Rectal smooth muscle tissue (tissue), 1 donor: ENCODE measurements at regions not wholly inside any gene's neighbourhood (a gene's known extent, or its start where the extent isn't known, plus 50 kb on each side); places are given as distances from the start of the nearest gene placed in this dataset.
"Not testable (repeated sequence)": the region's sequence is repeated elsewhere in the genome, so short reads cannot be mapped to it uniquely, and the experiment has no call there.

Source experiments
- H3K27ac ChIP-seq: one replicate; pipeline ENCODE4 v1.7.0; 2013; ENCODE audit warnings: low read depth, low read length, inconsistent platforms
- H3K27me3 ChIP-seq: one replicate; pipeline ENCODE4 v1.7.0; 2013; ENCODE audit warnings: low read length; ENCODE audit not compliant: control insufficient read depth, insufficient read depth
- H3K36me3 ChIP-seq: one replicate; pipeline ENCODE4 v1.7.0; 2013; ENCODE audit warnings: low read length; ENCODE audit not compliant: control insufficient read depth, insufficient read depth
- H3K4me1 ChIP-seq: one replicate; pipeline ENCODE4 v1.7.0; 2013; ENCODE audit warnings: low read length; ENCODE audit not compliant: control insufficient read depth, insufficient read depth
- H3K4me3 ChIP-seq: one replicate; pipeline ENCODE4 v1.7.0; 2013; ENCODE audit warnings: low read length
- H3K9ac ChIP-seq: one replicate; pipeline ENCODE4 v1.7.0; 2013; ENCODE audit warnings: low read length

DNA sequence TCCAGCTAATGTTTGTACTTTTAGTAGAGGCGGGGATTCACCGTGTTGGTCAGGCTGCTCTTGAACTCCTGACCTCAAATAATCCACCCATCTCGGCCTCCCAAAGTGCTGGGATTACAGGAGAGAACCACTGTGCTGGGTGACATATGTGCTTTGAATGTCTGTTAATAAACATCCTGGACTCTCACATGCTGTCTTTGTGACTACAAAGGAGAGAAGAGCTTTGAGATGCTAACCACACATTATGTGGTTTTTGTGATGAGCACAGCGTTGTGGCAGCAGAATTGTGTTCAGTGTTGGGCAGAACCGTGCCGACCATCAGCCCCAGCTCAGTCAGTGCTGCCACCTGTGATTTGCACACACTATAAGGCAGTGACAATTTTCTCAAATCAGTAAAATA, 500.1 kb upstream of the KLF6 start:
- H3K27me3 ChIP-seq: no peaks in the 10 kb centered on the region
- H3K36me3 ChIP-seq: no peaks in the 10 kb centered on the region
- H3K9ac ChIP-seq: no peak overlapping the region
- no peak overlapping the region for H3K4me3 ChIP-seq
- H3K27ac ChIP-seq: no peak overlapping the region
- H3K4me1 ChIP-seq: peaks cover 18% of the 10 kb centered on the region

DNA sequence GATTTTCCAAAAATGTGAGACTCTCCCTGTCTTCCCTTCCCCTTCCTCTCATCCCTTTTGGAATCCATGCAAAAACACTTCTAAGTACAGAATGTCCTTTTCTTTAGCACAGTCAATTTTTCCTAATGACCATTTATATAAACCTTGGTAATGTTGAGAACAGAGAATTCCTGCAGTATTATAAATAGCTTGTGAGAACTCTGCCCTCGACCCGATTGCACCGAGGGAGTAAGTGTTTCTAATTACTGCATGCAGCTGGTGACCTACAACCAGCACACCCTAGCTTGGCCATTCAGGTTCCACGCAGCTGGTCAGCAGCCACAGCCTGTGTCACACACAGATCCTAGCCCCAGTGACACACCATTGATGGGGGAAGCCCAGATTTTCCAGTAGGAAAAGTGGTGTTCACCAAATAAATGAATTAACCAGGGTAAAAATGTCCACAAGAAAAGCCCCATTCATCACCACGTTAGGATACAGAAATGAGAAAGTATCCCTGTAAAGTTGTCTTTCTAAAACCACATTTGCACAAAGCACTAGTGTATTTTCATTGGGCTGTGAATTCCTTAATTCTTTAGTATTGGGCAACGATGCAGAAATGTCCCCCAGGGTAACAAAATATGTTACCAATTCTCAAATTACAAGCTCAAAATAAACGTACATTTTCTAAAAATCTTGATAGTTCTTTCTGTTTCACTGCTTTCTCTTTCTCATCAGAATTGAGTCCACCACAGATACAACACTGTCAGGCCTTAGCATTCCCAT, 499.0 kb upstream of the KLF6 start:
- Histone ChIP-seq H3K27me3 (no peaks in the 10 kb centered on the region), H3K4me3 (no peak overlapping the region), H3K27ac (peak overlapping the region; percentile 55), H3K9ac (no peak overlapping the region), H3K4me1 (peaks cover 27% of the 10 kb centered on the region), H3K36me3 (no peaks in the 10 kb centered on the region)

DNA sequence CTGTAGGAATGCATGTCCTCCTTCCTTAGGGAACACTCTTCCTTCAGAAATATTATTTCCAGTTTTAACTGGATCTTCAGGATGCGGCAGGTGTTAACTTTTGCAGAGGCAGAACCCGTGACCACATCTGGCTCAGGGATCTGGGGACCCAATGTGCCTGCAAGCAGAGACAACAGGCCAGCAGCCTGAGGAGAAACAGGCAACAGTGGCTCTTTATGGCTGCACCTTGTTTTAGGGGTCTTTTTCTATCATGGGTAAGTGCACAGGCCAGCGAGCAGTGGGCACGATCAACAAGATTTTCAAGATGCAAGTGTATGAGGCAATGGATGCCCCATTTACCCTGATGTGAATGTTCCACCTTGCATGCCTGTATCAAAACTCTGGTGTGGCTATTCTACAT, 497.5 kb upstream of the KLF6 start:
- no peak overlapping the region for H3K9ac ChIP-seq
- peaks cover 27% of the 10 kb centered on the region for H3K4me1 ChIP-seq
- no peaks in the 10 kb centered on the region for H3K27me3 ChIP-seq
- H3K36me3 ChIP-seq: no peaks in the 10 kb centered on the region
- H3K4me3 ChIP-seq: no peak overlapping the region
- H3K27ac ChIP-seq: no peak overlapping the region

DNA sequence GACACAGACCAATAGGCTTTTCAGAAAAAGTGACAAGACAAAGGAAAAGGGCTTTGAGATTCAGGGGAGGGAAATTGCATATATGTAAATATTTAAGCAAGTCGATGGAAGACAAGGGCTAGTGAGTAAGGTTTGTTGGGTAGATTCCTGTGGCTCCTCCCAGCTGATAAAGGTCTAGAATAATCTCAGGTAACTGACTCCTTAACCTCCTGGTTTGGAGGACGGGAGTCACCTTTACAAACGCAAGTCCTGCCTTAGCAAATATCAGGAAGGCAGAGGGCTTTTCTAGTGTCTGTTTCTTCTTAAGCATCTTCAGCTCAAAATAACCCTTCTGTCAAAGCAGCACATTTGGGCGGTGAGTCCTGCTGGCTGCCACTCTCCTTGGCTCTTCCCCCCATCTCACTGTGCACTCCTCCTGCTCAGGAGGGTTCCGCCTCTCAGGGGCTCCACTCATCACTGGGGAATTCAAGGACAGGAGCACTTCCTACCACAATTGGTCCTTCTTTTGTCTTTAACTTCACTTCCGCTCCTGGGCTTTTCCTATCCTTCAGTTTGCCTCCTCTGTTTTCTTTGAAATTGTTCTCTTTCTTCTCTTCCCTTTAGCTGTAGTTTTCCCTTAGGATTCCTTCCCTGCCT, 496.3 kb upstream of the KLF6 start:
- Histone ChIP-seq H3K9ac (no peak overlapping the region), H3K27me3 (no peaks in the 10 kb centered on the region), H3K4me1 (peaks cover 27% of the 10 kb centered on the region), H3K4me3 (no peak overlapping the region), H3K27ac (no peak overlapping the region), H3K36me3 (no peaks in the 10 kb centered on the region)

DNA sequence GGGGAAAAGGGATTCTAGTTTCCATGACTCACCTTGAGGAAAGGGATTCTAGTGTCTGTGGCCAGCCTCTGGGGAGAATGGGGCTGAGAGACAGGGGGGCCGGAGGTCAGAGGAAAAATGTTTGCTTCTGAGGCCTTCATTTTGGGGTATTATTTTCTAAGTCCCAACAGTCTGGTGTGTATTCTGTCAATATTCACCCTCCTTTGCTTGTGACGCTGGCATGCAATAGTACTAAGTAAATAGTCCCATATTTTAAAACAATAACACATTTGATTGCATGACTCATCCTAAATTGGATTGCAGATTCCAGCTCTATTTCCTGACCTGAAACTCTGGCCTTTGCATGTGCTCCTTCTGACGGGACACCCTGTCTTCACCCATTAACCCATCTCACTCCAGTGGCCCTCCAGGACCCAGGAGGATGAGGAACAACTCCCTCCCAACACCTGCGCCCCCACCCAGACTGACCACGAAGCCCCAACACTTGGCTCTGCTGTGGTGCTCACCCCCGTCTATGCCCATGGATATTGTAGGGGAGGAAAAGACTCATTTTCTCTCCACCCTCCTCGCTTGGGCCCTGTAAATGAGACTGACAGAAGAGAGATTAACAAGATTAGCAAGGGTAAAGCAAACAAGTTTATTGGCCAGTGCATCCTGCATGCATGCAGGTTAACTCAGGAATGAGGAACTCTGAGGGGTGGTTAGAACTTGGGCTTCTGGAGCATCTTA, 495.6 kb upstream of the KLF6 start:
- Histone ChIP-seq H3K27me3 (no peaks in the 10 kb centered on the region), H3K27ac (peak overlapping the region; percentile 69), H3K9ac (no peak overlapping the region), H3K4me1 (peaks cover 27% of the 10 kb centered on the region), H3K4me3 (no peak overlapping the region), H3K36me3 (no peaks in the 10 kb centered on the region)

DNA sequence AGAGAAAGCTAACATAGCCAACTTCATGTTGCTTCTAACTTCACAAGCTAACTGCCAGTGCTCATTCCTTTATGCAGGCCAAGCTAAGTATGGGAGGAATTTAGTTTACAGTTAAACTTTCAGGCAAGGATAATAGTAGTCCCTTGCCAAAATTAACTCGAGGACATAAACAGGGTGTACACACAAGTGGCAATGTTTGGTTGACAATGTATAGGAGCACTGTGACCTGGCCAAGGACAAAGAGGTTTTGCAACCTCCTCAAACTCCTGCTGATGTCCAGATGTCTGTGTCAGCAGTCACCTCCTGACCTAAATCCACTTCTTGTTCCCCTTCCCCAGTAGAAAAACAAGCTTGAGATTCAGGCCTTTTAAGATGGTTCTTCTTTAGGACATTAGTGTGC, 494.6 kb upstream of the KLF6 start:
- Histone ChIP-seq H3K27me3 (no peaks in the 10 kb centered on the region), H3K36me3 (no peaks in the 10 kb centered on the region), H3K9ac (no peak overlapping the region), H3K27ac (peak overlapping the region; percentile 69), H3K4me3 (no peak overlapping the region), H3K4me1 (peaks cover 27% of the 10 kb centered on the region)

DNA sequence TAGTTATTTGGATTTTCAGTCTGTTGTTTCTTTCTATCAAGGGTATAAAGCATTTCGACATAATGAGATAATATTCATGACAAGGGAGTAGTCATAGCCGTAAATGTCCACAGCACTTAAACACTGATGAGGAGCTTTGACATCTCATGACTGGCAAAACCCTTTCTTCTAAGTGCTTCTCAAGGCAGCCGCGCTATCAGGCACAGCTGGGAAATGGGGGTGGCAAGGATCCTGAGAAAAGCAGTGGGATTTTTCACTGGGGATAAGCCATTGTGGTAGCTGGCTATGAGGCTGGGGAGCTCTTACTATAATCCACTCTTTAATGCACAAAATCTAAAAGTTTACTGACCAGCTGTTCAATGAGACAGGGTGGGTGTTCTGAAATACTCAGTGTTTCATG, 493.2 kb upstream of the KLF6 start:
- H3K4me3 ChIP-seq: no peak overlapping the region
- peaks cover 15% of the 10 kb centered on the region for H3K4me1 ChIP-seq
- no peaks in the 10 kb centered on the region for H3K36me3 ChIP-seq
- H3K27me3 ChIP-seq: no peaks in the 10 kb centered on the region
- no peak overlapping the region for H3K9ac ChIP-seq
- no peak overlapping the region for H3K27ac ChIP-seq

DNA sequence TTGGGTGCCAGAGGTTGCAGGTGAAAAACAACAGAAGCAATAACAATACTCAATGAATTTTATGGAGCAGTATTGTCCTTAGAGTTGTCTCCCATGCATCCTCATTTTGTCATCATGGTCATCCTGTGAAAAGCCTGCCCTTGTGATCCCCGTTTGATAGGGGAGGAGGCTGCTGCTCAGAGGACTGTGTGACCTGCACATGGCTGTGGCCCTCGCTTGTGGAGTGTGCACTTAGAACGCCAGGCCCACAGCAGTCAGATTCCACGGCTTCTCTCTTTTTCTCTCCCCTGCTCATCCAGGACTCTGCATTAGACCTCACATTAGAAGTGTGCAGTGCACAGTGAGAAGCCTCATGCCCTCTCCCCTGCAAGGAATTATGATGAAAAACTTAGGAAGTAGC, 491.1 kb upstream of the KLF6 start:
- no peaks in the 10 kb centered on the region for H3K36me3 ChIP-seq
- no peak overlapping the region for H3K9ac ChIP-seq
- no peak overlapping the region for H3K4me3 ChIP-seq
- no peak overlapping the region for H3K27ac ChIP-seq
- H3K27me3 ChIP-seq: no peaks in the 10 kb centered on the region
- H3K4me1 ChIP-seq: peaks cover 15% of the 10 kb centered on the region

DNA sequence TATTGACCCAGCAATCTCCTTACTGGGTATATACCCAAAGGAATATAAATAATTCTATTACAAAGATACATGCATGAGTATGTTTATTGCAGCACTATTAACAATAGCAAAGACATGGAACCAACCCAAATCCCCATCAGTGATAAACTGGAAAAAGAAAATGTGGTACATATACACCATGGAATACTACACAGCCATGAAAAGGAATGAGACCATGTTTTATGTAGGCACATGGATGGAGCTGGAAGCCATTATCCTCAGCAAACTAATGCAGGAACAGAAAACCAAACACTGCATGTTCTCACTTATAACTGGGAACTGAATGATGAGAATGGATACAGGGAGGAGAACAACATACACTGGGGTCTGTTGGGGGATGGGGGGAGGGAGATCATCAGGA, 489.7 kb upstream of the KLF6 start:
- not testable (repeated sequence) for H3K4me3 ChIP-seq, H3K27ac ChIP-seq, H3K9ac ChIP-seq, H3K36me3 ChIP-seq, H3K27me3 ChIP-seq
- peaks cover 10% of the 10 kb centered on the region for H3K4me1 ChIP-seq

DNA sequence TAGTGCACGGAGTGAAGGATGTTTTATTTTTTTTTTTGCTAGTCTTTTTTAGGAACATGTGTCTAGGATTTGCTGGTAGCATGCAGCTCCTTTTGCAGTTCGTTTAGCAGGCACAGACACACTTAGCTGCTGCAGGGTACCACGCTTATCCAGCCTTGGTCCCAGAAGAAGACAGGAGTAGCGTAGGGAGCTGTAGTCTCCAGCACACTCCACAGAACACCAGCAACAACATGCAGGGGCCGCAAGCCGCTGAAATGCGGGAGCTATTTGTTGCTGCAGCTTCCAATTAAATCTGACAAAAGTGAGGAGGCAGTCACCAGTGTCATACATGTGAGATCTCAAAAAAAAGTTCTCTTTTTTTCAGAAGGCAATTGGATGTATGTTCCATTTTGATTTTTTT, 486.2 kb upstream of the KLF6 start:
- H3K4me3 ChIP-seq: no peak overlapping the region
- H3K27me3 ChIP-seq: no peaks in the 10 kb centered on the region
- H3K36me3 ChIP-seq: no peaks in the 10 kb centered on the region
- no peak overlapping the region for H3K27ac ChIP-seq
- peaks cover 9% of the 10 kb centered on the region for H3K4me1 ChIP-seq
- H3K9ac ChIP-seq: no peak overlapping the region

DNA sequence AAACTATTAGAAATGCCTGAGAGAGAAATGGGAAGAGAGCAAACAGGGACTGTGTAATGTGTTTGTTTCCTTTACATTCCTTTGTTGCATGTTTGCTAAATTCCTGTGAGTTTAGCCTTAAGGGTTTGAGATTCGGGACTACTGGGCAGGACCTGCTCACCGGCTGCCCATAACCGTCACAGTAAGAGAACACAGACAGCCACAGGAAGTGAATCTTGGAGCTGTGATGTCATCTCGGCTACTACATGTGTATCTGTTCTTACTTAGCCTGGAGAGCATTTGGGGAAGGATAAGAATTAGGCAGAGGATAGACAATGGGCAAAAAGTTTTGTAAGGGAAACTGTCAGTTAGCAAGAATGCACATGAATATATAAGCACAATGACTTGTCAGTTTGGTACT, 485.1 kb upstream of the KLF6 start:
- Histone ChIP-seq H3K9ac (no peak overlapping the region), H3K27me3 (no peaks in the 10 kb centered on the region), H3K4me1 (peaks cover 9% of the 10 kb centered on the region), H3K4me3 (no peak overlapping the region), H3K27ac (no peak overlapping the region), H3K36me3 (no peaks in the 10 kb centered on the region)

DNA sequence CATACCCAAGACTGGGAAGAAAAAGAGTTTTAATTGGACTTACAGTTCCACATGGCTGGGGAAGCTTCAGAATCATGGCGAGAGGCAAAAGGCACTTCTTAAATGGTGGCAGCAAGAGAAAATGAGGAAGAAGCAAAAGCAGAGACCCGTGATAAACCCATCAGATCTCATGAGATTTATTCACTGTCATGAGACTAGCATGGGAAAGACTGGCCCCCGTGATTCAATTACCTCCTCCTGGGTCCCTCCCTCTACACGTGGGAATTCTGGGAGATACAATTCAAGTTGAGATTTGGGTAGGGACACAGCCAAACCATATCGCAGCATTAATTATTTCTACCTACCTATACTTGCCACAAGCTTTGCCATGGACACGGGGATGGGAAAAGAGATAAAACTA, 483.5 kb upstream of the KLF6 start:
- not testable (repeated sequence) for H3K27me3 ChIP-seq, H3K36me3 ChIP-seq, H3K4me3 ChIP-seq, H3K27ac ChIP-seq, H3K9ac ChIP-seq, H3K4me1 ChIP-seq
